ENCODE measurements at regions not wholly inside any gene's neighbourhood (a gene's known extent, or its start where the extent isn't known, plus 50 kb on each side); places are given as distances from the start of the nearest gene placed in this dataset.

DNA sequence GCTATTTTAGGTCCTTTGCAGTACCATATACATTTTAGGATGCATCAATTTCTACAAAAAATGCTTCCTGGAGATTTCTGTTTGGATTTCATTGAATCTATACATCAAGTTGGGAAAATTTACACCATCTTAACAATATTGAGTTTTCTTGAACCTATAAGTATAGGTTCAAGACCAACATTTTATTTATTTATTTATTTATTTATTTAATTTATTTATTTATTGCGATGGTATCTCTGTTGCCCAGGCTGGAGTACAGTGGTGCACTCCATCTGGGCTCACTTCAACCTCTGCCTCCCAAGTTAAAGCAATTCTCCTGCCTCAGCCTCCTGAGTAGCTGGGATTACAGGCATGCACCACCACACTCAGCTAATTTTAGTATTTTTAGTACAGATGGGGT is 125.0 kb upstream of the HS3ST2 start:
- TF ChIP-seq, protein P1, sequence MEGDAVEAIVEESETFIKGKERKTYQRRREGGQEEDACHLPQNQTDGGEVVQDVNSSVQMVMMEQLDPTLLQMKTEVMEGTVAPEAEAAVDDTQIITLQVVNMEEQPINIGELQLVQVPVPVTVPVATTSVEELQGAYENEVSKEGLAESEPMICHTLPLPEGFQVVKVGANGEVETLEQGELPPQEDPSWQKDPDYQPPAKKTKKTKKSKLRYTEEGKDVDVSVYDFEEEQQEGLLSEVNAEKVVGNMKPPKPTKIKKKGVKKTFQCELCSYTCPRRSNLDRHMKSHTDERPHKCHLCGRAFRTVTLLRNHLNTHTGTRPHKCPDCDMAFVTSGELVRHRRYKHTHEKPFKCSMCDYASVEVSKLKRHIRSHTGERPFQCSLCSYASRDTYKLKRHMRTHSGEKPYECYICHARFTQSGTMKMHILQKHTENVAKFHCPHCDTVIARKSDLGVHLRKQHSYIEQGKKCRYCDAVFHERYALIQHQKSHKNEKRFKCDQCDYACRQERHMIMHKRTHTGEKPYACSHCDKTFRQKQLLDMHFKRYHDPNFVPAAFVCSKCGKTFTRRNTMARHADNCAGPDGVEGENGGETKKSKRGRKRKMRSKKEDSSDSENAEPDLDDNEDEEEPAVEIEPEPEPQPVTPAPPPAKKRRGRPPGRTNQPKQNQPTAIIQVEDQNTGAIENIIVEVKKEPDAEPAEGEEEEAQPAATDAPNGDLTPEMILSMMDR (conservative IDR thresholded peaks at IDR 0.05; ENCODE audit: low read depth, low read length), result no peak
- no peak for TF ChIP-seq MAFK (IDR thresholded peaks at IDR 0.05; ENCODE audit: low read depth, low read length)
